ENCODE measurements at regions not wholly inside any gene's neighbourhood (a gene's known extent, or its start where the extent isn't known, plus 50 kb on each side); places are given as distances from the start of the nearest gene placed in this dataset.

- Histone ChIP-seq H3K9me3 (no peaks in the 10 kb centered on the region), H3K4me3 (no peak overlapping the region), H3K27ac (no peak overlapping the region), H3K27me3 (no peaks in the 10 kb centered on the region), H3K4me1 (no peaks in the 10 kb centered on the region), H3K36me3 (no peaks in the 10 kb centered on the region)
- DNase-seq (ENCODE audit: extremely low spot score in 2 of 2): no peak
- TF ChIP-seq POLR2AphosphoS5 (IDR thresholded peaks at IDR 0.05; ENCODE audit: insufficient read depth in 1 of 2, low read depth in 1 of 2) (no peak), POLR2A (IDR thresholded peaks at IDR 0.05) (no peak), CTCF (IDR thresholded peaks at IDR 0.05) (no peak)
- intact Hi-C loops (cut with DNase I): no loop called here
These were observed 1142.4 kb upstream of the MIR17HG start for GRCh38 chr13:90205081-90205480.

DNA sequence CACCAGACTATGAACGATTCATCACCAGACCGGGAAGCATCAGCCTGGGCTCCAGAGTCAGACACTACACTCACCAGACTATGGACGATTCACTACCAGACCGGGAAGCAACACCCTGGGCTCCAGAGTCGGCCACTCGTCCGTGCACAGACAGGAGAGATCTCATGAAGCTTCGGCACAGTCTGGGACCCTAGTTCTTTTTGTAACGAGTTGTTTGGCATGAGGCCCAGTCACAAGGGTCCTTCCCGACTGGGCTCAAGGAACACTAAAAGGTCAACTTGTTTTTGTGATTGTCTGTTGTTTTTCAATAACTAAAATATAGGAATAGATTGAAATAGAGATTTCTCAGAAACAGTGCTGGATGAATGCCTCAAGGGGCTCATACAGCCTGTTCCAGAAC lies 1141.6 kb upstream of the MIR17HG start:
- no peak for DNase-seq (ENCODE audit: extremely low spot score in 2 of 2)
- Histone ChIP-seq H3K27ac (no peak overlapping the region), H3K36me3 (no peaks in the 10 kb centered on the region), H3K9me3 (no peaks in the 10 kb centered on the region), H3K4me1 (no peaks in the 10 kb centered on the region), H3K27me3 (no peaks in the 10 kb centered on the region), H3K4me3 (no peak overlapping the region)
- TF ChIP-seq POLR2A (IDR thresholded peaks at IDR 0.05) (no peak), CTCF (IDR thresholded peaks at IDR 0.05) (no peak), POLR2AphosphoS5 (IDR thresholded peaks at IDR 0.05; ENCODE audit: insufficient read depth in 1 of 2, low read depth in 1 of 2) (no peak)
- intact Hi-C loops (cut with DNase I): no loop called here

GRCh38 chr13:90217275-90217674 lies 1130.2 kb upstream of the MIR17HG start:
- no peak for TF ChIP-seq POLR2A (IDR thresholded peaks at IDR 0.05)
- no peak for TF ChIP-seq POLR2AphosphoS5 (IDR thresholded peaks at IDR 0.05; ENCODE audit: insufficient read depth in 1 of 2, low read depth in 1 of 2)
- no peak for TF ChIP-seq CTCF (IDR thresholded peaks at IDR 0.05)
- intact Hi-C loops (cut with DNase I): no loop called here
- Histone ChIP-seq H3K36me3 (no peaks in the 10 kb centered on the region), H3K4me1 (no peaks in the 10 kb centered on the region), H3K4me3 (no peak overlapping the region), H3K27ac (no peak overlapping the region), H3K9me3 (no peaks in the 10 kb centered on the region), H3K27me3 (no peaks in the 10 kb centered on the region)
- no peak for DNase-seq (ENCODE audit: extremely low spot score in 2 of 2)

GRCh38 chr13:90222758-90223157 lies 1124.7 kb upstream of the MIR17HG start:
- H3K9me3 ChIP-seq: no peaks in the 10 kb centered on the region
- H3K4me1 ChIP-seq: no peaks in the 10 kb centered on the region
- intact Hi-C loops (cut with DNase I): no loop called here
- H3K36me3 ChIP-seq: no peaks in the 10 kb centered on the region
- H3K27ac ChIP-seq: no peak overlapping the region
- TF ChIP-seq CTCF (IDR thresholded peaks at IDR 0.05) (no peak), POLR2A (IDR thresholded peaks at IDR 0.05) (no peak), POLR2AphosphoS5 (IDR thresholded peaks at IDR 0.05; ENCODE audit: insufficient read depth in 1 of 2, low read depth in 1 of 2) (no peak)
- H3K4me3 ChIP-seq: no peak overlapping the region
- DNase-seq (ENCODE audit: extremely low spot score in 2 of 2): no peak
- no peaks in the 10 kb centered on the region for H3K27me3 ChIP-seq

- Histone ChIP-seq H3K27me3 (no peaks in the 10 kb centered on the region), H3K36me3 (no peaks in the 10 kb centered on the region), H3K27ac (no peak overlapping the region), H3K4me1 (no peaks in the 10 kb centered on the region), H3K9me3 (no peaks in the 10 kb centered on the region), H3K4me3 (no peak overlapping the region)
- DNase-seq (ENCODE audit: extremely low spot score in 2 of 2): no peak
- intact Hi-C loops (cut with DNase I): no loop called here
- TF ChIP-seq POLR2A (IDR thresholded peaks at IDR 0.05) (no peak), CTCF (IDR thresholded peaks at IDR 0.05) (no peak), POLR2AphosphoS5 (IDR thresholded peaks at IDR 0.05; ENCODE audit: insufficient read depth in 1 of 2, low read depth in 1 of 2) (no peak)
These were observed 1117.2 kb upstream of the MIR17HG start for GRCh38 chr13:90230311-90230710.

All from vagina (tissue), 2 donors.